HG02759 (cell line): ENCODE measurements at regions not wholly inside any gene's neighbourhood (a gene's known extent, or its start where the extent isn't known, plus 50 kb on each side); places are given as distances from the start of the nearest gene placed in this dataset.
"Not testable (repeated sequence)": the region's sequence is repeated elsewhere in the genome, so short reads cannot be mapped to it uniquely, and the experiment has no call there.

Experiments
- ATAC-seq: cut with Tn5 transposase; IDR thresholded peaks from one replicate; pipeline ENCODE4 v1.9.1; 2021; ENCODE audit warnings: mild to moderate bottlenecking, moderate library complexity; ENCODE audit not compliant: unreplicated experiment

DNA sequence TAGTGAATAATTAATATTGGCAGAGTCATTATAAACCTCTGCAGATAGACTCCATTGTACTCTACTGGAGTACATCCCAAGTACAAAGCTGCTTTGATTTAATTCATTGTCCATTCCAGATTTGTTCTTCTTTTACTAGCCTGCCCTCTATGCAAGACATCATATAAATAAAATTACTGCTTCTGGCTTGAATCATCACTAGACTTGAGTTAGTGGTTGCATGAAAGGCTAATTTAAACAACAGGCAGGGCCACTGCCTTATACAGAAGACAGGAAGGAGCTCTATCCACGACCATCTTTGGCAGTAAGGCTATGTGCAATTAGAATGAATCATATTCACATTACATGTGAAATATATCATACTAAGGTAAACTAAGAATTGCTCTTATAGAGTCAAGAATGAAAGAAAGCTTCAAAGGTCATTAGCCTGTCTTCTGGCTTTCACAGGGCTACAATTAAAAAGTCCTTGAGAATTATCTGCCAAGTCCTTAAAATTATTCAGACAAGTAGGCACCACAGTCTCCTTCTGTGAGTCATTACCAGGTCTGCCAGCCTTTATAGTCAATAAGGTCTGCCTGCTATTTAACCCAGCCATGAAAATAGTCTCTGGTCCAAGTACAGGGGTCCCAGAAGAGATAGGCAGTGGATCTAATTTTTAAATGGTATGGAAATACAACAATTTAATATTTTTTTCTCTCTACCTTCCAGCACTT is 631.8 kb downstream of the TMTC2 start:
- no peak for ATAC-seq

DNA sequence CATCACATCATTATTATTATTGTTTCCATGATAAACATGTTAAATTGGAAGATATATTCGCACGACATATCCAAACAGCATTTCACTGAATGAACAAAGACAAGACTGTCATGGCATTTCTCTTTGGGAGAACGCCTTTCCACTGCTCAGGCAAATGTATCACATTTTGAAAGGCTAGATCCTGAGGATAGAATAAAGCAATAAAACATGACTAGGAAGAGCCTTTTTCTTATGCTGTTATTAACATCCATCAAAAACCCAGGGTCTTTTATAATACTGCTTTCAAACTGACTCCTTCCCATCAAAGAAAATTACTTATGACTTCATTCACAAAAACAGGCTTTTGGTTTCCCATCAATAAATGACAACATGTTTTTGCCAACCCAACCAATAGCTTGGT is 630.9 kb downstream of the TMTC2 start:
- ATAC-seq = no peak

DNA sequence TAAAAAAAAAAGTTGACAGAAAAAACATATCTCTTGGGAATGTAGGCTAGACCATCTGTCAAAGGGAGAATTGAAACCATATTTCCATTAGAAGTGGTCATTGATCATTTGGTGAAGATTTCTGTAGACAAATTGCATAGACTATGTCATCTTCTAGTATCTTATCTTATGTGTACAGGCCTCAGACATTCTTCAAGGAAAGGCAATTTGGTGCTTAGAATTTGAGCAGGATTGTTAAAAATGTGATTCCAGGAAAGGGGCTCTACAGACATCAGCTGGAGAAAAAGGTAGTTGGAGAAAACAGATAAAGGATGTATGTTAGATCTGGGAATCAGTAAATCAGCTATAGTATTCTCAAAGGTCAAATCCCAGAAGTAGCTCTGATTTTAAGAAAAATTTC is 627.1 kb downstream of the TMTC2 start:
- ATAC-seq = no peak

DNA sequence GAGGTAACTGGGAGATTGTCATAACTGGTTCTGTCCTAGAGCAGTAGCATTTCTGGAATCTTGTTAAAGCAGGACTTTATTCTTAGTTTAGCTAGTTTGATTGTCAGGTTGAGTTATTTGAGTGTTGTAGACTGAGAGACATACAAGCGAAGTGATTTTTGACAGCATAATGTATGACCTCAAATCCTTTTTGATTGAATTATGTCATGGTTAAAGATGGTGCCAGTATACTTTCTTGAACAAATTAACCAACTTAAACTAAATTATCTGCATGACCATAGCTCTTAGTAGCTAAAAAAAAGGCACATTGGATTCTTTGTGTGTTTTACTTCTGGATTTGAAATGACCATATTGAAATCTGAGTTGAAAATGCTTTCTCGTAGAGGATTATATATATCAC is 626.6 kb downstream of the TMTC2 start:
- ATAC-seq = no peak

DNA sequence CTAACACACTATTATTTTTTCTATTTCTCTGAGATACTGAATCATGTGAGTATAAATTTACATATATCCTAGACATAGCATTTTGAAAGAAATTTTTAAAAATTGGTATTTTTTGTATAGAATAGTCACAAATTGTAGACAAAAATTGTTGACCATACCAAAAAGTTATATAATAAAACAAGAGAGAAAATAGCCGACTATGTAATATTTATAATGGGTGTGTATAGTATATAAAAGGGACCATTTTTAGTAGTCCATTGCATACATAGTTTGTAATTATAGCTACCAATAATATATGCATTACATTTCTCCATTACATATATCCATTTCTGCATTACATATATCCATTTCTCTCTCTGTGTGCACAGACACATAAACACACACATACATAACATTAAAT is 590.2 kb downstream of the TMTC2 start:
- no peak for ATAC-seq

DNA sequence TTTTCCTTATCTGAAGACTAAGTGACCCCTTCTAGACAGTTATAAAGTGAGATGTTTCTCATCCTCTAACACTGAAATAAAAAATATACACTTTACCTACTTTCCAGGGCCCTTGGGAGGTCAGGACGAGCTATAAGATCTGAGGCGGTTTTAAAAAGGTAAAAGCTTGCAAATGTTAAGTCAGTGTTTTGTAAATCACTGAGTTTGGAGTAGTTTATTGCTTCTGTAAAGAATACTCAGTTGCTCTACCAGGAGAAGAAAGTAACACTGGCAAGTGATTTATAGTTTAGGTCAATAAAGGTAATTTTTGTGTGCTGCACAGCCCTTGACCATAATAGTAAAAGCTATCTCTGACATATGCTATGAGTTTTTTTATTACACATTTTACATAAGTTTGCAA is 584.5 kb downstream of the TMTC2 start:
- ATAC-seq = no peak

DNA sequence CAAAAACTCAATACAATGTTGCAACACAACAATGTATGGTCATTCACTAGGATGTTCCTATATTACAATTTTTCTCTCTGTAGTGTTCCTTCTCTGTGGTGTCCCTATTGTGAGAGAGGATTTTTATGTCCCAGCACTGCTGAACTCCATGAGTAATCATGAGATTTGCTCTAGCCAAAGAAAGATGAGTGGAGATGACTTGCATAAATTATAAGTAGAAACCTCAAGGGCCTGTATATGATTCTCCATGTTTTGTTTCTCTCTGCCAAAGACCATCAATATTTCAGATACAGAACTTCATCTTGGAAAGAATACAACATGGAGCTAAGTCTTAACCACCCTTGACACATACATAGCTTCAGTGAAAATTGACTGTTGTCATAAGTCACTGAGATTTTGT is 579.1 kb downstream of the TMTC2 start:
- no peak for ATAC-seq

DNA sequence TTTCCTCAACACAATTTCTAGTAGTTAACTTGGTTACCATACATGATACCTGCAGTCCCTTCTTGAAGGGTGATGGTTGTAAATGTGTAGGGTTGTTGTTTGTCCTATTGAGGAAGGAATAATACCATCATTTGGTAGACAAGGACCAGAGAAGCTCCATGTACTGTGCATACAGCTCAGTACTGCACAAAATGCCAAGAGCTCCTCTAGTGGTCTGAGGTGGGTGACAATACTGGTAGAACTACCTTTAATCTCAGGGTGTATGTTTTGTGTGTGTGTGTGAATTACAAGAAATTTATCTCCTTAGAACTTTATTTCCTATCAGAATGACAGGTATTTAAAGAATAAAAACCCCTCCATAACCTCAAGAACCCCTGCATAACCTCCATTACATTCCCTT is 575.3 kb downstream of the TMTC2 start:
- no peak for ATAC-seq

DNA sequence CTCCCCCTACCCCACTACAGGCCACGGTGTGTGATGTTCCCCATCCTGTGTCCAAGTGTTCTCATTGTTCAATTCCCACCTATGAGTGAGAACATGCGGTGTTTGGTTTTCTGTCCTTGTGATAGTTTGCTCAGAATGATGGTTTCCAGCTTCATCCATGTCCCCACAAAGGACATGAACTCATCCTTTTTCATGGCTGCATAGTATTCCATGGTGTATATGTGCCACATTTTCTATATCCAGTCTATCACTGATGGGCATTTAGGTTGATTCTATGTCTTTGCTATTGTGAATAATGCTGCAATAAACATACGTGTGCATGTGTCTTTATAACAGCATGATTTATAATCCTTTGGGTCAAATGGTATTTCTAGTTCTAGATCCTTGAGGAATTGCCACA is 573.4 kb downstream of the TMTC2 start:
- not testable (repeated sequence) for ATAC-seq

DNA sequence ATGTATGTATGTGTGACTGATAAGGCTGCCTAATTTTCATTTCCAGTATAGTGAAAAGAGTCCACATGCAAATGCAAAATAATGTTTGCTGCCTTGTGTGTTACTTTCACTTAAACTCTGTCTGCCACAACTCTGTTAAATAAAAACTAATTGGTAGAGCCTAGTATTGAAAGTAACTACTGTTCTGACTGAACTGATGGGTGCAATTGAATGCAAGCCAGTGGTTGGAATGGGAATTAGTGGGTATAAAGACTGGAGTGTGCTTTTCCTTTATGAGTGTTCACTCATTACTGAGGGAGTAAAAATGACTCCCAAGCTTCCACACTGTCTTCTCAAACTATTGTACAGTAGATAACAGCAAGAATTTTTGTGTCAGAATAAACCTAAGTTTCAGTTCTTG is 571.0 kb downstream of the TMTC2 start:
- ATAC-seq = no peak

DNA sequence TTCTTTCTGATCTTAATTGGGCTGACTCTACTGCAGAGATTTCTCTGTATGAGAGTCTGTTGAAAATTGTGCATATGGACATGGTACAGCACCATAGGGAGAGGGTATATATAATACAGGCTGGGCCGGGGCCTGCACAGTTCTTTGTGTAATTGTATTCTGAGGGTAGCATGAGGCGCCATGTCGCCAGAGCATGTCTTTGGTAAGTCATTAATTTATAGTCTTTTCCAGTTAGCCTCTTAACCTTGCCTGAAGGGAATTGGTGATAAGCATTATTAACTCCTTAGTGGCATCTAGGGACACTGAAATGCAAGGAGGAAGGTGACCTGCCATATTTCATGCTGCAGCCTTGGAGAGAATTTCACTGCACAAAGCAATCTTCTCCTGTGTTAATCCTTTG is 569.9 kb downstream of the TMTC2 start:
- ATAC-seq = no peak

DNA sequence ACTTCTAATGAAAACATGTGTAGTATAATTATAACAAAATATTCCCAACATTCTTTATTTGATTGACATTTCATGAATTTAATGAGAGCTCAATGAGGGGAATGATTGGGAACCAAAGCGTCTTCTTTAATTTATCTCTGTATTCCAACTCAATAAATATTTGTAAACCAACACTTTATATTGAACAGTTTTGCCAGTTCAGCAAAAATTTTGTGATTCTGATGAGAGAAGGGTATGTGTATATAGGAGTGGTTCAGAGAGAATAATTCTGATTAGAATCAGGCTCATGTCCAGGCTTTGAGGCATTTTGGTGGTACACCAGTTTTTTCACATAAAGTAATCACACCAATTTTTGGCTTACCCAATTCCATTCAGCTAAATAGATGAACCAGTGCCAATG is 564.2 kb downstream of the TMTC2 start:
- no peak for ATAC-seq

DNA sequence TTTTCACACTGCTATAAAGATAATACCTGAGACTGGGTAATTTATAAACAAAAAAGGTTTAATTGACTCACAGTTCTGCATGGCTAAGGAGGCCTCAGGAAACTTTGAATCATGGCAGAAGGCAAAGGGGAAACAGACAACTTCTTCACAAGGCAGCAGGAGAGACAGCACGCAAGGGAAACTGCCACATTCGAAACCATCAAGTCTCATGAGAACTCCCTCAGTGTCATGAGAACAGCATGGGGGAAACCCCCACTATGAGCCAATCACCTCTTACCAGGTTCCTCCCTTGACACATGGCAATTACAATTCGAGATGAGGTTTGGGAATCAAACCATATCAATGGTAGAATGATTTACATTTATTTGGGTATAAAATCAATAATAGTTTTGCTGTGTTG is 558.5 kb downstream of the TMTC2 start:
- ATAC-seq = no peak

DNA sequence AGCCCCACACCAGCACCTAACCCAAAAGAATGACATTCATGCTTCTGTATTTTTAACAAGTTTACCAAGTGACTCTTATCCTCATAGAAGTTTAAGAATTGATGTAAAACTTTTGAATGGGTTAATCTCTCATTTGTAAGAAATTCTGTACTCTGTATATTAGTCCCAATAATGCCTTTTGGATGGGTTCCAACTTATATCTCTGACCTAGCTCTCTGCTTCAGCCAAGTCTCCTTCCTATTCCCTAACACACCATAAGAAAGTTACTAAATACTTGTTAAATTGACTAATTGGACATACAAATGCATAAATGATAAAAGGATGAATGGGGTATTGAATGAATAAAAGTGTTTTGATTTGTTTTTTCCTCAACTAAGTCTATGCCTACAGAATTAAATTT is 557.3 kb downstream of the TMTC2 start:
- no peak for ATAC-seq

DNA sequence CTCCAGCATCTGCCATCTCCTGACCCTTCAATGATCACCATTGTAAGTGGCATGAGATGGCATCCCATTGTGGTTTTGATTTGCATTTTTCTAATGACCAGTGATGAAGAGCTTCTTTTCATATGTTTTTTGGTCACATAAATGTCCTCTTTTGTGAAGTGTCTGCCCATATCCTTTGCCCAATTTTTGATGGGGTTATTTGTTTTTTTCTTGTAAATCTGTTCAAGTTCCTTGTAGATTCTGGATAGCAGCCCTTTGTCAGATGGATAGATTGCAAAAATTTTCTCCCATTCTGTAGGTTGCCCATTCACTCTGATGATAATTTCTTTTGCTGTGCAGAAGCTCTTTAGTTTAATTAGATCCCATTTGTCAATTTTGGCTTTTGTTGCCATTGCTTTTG is 547.3 kb downstream of the TMTC2 start:
- ATAC-seq = not testable (repeated sequence)

DNA sequence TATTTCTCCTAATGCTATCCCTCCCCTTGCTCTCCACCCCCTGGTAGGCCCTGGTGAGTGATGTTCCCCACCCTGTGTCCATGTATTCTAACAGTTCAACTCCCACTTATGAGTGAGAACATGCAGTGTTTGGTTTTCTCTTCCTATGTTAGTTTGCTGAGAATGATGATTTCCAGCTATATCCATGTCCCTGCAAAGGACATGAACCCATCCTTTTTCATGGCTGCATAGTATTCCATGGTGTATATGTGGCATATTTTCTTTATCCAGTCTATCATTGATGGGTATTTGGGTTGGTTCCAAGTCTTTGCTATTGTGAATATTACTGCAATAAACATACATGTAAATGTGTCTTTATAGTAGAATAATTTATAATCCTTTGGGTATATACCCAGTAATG is 540.3 kb downstream of the TMTC2 start:
- ATAC-seq = not testable (repeated sequence)

DNA sequence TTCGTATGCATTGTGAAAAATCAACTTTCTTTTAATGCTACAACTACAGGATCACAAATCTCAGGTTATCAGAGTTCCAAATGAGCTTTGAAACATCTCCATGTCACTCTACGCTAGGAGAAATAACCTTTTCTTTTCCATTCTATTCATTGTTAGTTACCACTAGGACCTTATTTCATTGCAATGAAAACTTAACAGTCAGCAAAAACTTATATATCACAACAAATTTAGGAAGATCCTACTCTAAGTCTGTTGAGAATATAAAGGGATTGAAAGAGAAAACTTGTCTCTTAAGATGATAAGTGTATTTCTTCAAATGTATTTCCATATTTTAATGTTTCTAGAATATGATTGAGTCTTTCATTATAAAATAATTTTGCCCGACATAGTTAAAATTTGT is 539.1 kb downstream of the TMTC2 start:
- ATAC-seq = no peak

DNA sequence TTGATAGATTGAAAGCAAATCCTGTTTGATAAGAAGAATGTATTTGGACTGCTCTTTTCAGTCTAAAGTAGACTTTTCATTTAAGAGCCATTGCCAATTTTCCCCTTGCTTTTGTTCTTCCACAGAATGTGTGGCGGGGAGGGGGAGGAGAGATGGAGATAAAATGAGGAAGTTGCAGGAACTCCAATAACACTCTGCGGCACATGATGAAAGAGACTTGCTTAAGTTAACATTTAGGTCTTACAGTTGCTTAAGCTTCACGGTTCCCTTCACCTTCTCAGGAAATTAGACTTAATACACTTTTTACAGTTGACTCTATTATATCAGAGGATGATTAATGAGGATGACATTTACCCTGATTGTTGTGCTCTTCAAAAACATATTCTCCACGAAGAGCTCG is 537.3 kb downstream of the TMTC2 start:
- ATAC-seq = no peak

DNA sequence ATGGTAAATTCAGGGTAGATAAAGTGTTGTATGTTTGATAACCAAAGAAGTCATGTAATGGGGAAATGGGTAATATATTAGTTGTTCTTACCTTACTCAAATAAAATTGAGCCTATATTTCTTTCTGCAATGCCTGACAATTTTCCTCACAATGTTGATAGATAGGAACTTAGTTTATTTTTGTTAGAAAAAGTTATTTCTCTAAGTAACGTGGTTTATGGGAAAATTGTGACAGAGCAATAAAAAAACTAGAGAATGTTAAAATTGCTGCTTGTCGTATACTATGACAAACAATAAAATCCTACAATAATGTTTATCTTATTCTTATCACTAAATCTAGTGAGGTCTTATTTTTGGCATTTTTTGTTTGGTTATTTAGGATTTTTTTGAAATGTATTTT is 534.1 kb downstream of the TMTC2 start:
- no peak for ATAC-seq

DNA sequence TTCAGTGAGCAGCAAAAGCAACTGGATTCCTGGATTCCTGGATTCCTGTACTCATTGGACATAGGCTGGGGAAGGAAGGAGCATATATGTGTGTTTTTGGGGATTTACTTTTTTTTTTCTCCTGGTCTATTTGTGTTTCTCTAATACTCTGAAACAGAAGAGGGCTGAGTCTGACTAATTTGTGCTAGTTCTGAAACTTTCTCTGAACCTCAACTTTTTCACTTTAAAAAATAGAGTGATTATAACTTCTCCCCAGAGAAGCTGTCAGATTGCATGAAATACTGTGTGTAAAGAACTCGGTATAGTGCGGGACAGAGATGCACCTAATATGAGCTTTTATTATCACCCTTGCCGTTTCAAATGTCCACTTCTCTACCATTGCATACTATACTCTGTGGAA is 529.5 kb downstream of the TMTC2 start:
- ATAC-seq = no peak

DNA sequence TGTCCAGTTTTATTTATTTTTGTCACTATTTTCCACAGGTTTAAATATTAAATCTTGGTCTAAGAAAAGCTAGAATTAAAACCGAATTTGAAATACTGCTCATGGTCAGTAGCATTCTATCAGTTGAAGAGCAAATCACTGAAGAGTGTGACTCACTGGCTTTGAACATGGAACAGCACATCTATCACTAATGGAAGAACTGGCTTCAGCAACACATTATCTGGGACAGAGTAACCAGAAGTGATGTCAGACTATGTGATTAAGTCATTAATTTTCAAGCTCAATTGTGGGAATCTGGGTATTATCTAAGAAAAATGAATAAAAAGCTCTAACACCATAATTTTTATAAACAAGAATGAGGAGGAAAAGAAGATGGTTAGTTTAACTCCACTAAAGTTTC is 527.5 kb downstream of the TMTC2 start:
- ATAC-seq = no peak

DNA sequence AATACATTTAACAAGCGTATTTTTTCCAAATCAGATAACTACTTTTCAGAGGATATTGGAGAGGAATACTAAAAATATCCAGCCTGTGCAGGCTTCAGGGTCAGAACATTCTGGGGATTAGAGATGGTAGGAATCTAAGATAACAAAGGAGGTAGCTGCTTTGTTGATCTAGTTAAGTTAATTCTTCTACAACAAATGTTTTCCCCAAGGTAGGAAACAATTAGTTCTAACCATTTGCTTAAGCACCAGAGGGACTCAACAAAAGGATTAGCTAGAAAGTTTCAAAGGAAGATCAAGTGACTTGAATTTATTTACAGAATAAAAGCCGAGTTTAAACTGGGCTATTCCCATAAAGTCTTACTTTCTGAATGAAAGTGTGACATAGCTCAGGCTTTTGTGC is 524.2 kb downstream of the TMTC2 start:
- no peak for ATAC-seq

DNA sequence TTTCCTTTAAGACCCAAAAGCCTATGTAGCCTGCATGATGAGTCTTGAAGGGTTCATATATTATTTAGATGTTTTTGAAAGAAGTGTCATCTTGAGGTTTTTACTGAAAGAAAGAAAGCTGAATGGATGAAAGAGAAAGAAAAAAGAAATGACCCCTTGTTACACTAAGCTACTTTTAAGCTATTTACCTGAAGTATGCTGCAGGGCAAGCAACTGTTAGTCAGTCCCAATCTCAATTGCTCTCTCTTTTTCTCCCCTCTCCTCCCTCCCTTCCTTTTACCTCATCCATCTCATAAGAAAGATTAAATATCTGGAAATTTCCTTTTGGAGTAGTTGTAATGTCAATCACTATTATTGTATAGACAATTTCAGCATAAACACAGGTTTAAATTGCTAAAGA is 512.4 kb downstream of the TMTC2 start:
- no peak for ATAC-seq
